Tibial nerve (tissue), 4 donors: ENCODE measurements at regions not wholly inside any gene's neighbourhood (a gene's known extent, or its start where the extent isn't known, plus 50 kb on each side); places are given as distances from the start of the nearest gene placed in this dataset.

Experiments used
- DNase-seq, 2 donors: peaks; one replicate each; pipeline ENCODE4 v3.0.0-alpha.2; 2019; ENCODE audit warnings: low spot score in 2 of 2
- H3K27ac ChIP-seq, 4 donors: fragments of 200-600 bp; sonication (generic) in 3 of 4; one replicate each; pipeline ENCODE4 v1.5.1; 2017 to 2019; ENCODE audit warnings: mild to moderate bottlenecking in 1 of 4
- H3K27me3 ChIP-seq, 2 donors: fragments of 200-600 bp; sonication (generic) in 1 of 2; one replicate each; pipeline versions ENCODE4 v1.5.1 to v1.6.0; 2017 to 2019
- H3K36me3 ChIP-seq, 3 donors: fragments of 200-600 bp; sonication (generic); one replicate each; pipeline ENCODE4 v1.5.1; 2018 to 2019
- H3K4me1 ChIP-seq, 4 donors: fragments of 200-600 bp; sonication (generic) in 3 of 4; one replicate each; pipeline ENCODE4 v1.5.1; 2017 to 2019
- H3K4me3 ChIP-seq, 4 donors: fragments of 200-600 bp; sonication (generic) in 3 of 4; one replicate each; pipeline ENCODE4 v1.5.1; 2017 to 2019; ENCODE audit warnings: mild to moderate bottlenecking in 1 of 4, moderate library complexity in 1 of 4
- H3K9me3 ChIP-seq, 4 donors: fragments of 200-600 bp; sonication (generic) in 3 of 4; one replicate each; pipeline ENCODE4 v1.5.1; 2017 to 2019
- EP300 ChIP-seq, 2 donors: sonication (generic); formaldehyde crosslinking; IDR thresholded peaks; one replicate each; pipeline ENCODE4 v1.6.1; 2017; ENCODE audit warnings: antibody characterized with exemption in 2 of 2, mild to moderate bottlenecking in 1 of 2
- POLR2A ChIP-seq, 2 donors: fragments of 450-650 bp; IDR thresholded peaks; one replicate each; pipeline ENCODE4 v1.6.1; 2017; ENCODE audit warnings: antibody characterized with exemption in 2 of 2, mild to moderate bottlenecking in 2 of 2, moderate library complexity in 2 of 2
- WGBS, 2 donors: methylation state at CpG; one replicate each; pipeline ENCODE4 v1.1.5; 2018; 5-methylcytosine and 5-hydroxymethylcytosine counted together
- TF ChIP-seq, protein P1 (sequence below), 5 experiments: fragments of 200-600 bp in 3 of 5; fragments of 450-650 bp in 2 of 5; sonication (generic) in 3 of 5; IDR thresholded peaks; one replicate each; pipeline ENCODE4 v1.5.1; 2016 to 2019; ENCODE audit warnings: antibody characterized with exemption in 5 of 5, mild to moderate bottlenecking in 3 of 5, moderate library complexity in 2 of 5

DNA sequence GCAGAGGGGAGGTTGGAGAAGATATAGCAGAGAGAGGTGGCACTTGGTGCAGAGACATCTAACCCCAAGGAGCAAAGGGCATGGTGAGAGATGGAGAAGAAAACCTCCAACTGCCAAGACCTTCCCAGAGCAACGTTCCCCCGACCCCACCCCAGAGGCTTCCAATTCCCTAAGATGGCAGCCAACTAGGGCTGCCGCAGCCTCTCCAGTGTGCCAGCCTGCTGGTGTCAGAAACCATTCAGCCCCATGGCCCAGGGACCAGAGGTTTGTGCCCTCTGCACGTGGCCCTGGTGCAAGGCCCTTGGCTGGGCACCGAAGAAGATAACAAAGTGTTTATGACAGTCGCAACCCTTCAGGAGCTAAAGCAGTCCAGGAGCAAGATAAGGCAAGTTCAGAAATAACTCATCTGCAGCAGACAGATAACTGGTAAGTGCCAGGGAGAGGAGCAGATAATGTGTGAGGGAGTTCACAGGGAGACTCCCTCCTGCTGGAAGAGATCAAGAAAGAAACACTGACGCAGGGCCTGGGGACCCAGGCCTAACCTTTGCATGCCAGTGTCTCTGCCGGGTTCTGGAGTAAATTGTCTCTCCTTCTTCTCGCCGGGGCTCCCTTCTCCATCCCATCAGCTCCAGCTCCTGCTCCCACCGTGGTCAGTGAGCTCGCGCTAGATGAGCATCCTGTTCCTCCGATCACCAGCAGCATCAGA, 66.1 kb upstream of the ID2 start:
- no peaks in the 10 kb centered on the region for H3K9me3 ChIP-seq
- WGBS, 2 donors = 86 to 94% methylated on average over 14 of the region's 14 CpGs
- H3K4me3 ChIP-seq = no peak overlapping the region
- DNase-seq = no peak
- TF ChIP-seq EP300 (IDR thresholded peaks at IDR 0.05) (no peak), POLR2A (IDR thresholded peaks at IDR 0.05) (no peak)
- TF ChIP-seq, protein P1, sequence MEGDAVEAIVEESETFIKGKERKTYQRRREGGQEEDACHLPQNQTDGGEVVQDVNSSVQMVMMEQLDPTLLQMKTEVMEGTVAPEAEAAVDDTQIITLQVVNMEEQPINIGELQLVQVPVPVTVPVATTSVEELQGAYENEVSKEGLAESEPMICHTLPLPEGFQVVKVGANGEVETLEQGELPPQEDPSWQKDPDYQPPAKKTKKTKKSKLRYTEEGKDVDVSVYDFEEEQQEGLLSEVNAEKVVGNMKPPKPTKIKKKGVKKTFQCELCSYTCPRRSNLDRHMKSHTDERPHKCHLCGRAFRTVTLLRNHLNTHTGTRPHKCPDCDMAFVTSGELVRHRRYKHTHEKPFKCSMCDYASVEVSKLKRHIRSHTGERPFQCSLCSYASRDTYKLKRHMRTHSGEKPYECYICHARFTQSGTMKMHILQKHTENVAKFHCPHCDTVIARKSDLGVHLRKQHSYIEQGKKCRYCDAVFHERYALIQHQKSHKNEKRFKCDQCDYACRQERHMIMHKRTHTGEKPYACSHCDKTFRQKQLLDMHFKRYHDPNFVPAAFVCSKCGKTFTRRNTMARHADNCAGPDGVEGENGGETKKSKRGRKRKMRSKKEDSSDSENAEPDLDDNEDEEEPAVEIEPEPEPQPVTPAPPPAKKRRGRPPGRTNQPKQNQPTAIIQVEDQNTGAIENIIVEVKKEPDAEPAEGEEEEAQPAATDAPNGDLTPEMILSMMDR (IDR thresholded peaks at IDR 0.05) = no peak
- H3K27ac ChIP-seq = no peak overlapping the region
- H3K36me3 ChIP-seq = no peaks in the 10 kb centered on the region
- H3K4me1 ChIP-seq = no peaks in the 10 kb centered on the region
- no peaks in the 10 kb centered on the region for H3K27me3 ChIP-seq

- Histone ChIP-seq H3K27me3 (no peaks in the 10 kb centered on the region), H3K9me3 (no peaks in the 10 kb centered on the region), H3K4me1 (no peaks in the 10 kb centered on the region), H3K27ac (no peak overlapping the region), H3K36me3 (no peaks in the 10 kb centered on the region), H3K4me3 (no peak overlapping the region)
- WGBS, 2 donors = 90 to 92% methylated on average over 12 of the region's 12 CpGs
- DNase-seq = no peak
- TF ChIP-seq EP300 (IDR thresholded peaks at IDR 0.05) (no peak), POLR2A (IDR thresholded peaks at IDR 0.05) (no peak)
- TF ChIP-seq, protein P1 (IDR thresholded peaks at IDR 0.05) = no peak
Observed at GRCh38 chr2:8617048-8617447, 64.8 kb upstream of the ID2 start.

DNA sequence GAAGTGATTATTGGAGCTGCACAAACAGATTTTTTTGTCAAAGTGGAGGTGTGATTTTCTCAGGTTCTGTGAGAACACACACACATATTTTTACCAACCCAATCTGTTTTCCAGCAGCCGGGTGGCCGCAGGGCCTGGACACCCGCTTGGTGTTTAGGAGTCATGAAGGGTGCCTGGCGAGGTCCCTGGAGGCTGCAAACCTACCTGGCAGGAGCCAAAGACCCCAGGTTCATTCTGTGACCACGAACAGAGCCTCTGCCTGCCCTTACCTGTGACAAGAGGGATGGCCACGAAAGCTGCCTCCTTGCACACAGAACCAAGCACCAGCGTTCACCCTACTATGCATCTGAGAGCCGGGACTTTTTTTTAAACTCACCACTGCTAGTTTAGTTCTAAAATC, 64.3 kb upstream of the ID2 start:
- H3K36me3 ChIP-seq = no peaks in the 10 kb centered on the region
- no peak overlapping the region for H3K4me3 ChIP-seq
- no peaks in the 10 kb centered on the region for H3K4me1 ChIP-seq
- no peak overlapping the region for H3K27ac ChIP-seq
- TF ChIP-seq, protein P1 (IDR thresholded peaks at IDR 0.05) = no peak
- TF ChIP-seq POLR2A (IDR thresholded peaks at IDR 0.05) (no peak), EP300 (IDR thresholded peaks at IDR 0.05) (no peak)
- WGBS, 2 donors = 92 to 95% methylated on average over 8 of the region's 8 CpGs
- no peaks in the 10 kb centered on the region for H3K27me3 ChIP-seq
- no peak for DNase-seq
- no peaks in the 10 kb centered on the region for H3K9me3 ChIP-seq

- Histone ChIP-seq H3K27me3 (no peaks in the 10 kb centered on the region), H3K4me1 (no peaks in the 10 kb centered on the region), H3K9me3 (no peaks in the 10 kb centered on the region), H3K27ac (no peak overlapping the region), H3K4me3 (no peak overlapping the region), H3K36me3 (no peaks in the 10 kb centered on the region)
- no peak for DNase-seq
- TF ChIP-seq POLR2A (IDR thresholded peaks at IDR 0.05) (no peak), EP300 (IDR thresholded peaks at IDR 0.05) (no peak)
- TF ChIP-seq, protein P1 (IDR thresholded peaks at IDR 0.05) = no peak
- 71 to 96% methylated on average over 5 of the region's 5 CpGs for WGBS, 2 donors
Observed at GRCh38 chr2:8619071-8619470, 62.8 kb upstream of the ID2 start.

DNA sequence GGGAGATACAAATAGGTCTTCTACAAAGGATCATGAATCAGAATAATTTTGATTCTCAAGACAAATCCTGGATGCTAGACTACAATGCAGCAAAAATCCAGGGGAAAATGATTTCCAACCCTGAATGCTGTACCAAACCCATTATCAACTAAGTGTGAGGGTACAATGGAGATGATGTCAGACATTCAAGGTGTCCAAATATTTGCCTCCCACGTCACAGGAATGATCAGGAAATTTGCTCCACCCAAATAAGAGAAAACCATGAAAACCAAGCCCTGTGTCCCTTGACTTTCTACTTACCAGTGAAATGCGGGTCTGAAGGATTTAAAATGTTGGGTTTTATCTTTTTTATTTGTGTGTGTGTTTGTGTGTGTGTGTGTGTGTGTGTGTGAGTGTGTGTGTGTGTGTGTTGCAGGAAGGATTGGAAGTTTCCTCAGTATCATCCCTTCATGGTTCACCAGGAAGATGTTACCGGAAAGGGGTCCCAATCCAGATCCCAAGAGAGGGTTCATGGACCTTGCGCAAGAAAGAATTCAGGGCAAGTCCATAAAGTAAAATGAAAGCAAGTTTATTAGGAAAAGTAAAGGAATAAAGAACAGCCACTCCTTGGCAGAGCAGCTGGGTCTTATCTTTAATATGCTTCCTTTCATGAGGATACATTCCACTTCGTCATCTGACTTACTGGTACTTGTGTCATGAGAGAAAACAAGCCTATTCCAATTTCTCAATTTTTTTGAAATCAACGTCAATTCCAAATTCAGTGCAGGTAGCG, 61.1 kb upstream of the ID2 start:
- WGBS, 2 donors = 87 to 89% methylated on average over 7 of the region's 7 CpGs
- no peak overlapping the region for H3K4me3 ChIP-seq
- H3K27ac ChIP-seq = no peak overlapping the region
- TF ChIP-seq EP300 (IDR thresholded peaks at IDR 0.05) (no peak), POLR2A (IDR thresholded peaks at IDR 0.05) (no peak)
- TF ChIP-seq, protein P1 (IDR thresholded peaks at IDR 0.05) = no peak
- DNase-seq = no peak
- H3K4me1 ChIP-seq = no peaks in the 10 kb centered on the region
- H3K9me3 ChIP-seq = no peaks in the 10 kb centered on the region
- no peaks in the 10 kb centered on the region for H3K36me3 ChIP-seq
- H3K27me3 ChIP-seq = no peaks in the 10 kb centered on the region
